Natural killer cell (primary cell): ENCODE measurements at regions not wholly inside any gene's neighbourhood (a gene's known extent, or its start where the extent isn't known, plus 50 kb on each side); places are given as distances from the start of the nearest gene placed in this dataset.

Experiments
- ATAC-seq, 3 donors: fragments of 150-1000 bp in 2 of 3; fragments of 200-7000 bp in 1 of 3; cut with Tn5 transposase; 1 replicate in 1 of 3; 2 replicates in 2 of 3; pipeline ENCODE4 v1.10.0; 2021; ENCODE audit warnings: mild to moderate bottlenecking in 2 of 3, moderate library complexity in 2 of 3
- DNase-seq, 2 donors: peaks; one replicate each; pipeline versions ENCODE4 v3.0.0 to v3.0.0-alpha.2; 2013 to 2021; ENCODE audit warnings: mixed read lengths in 1 of 2
- H3K27ac ChIP-seq: one replicate; pipeline ENCODE4 v1.5.1; 2013; ENCODE audit warnings: mild to moderate bottlenecking, low read length
- H3K27me3 ChIP-seq: one replicate; pipeline ENCODE4 v1.6.1; 2013; ENCODE audit warnings: low read length; ENCODE audit not compliant: control insufficient read depth, insufficient read depth
- H3K36me3 ChIP-seq: one replicate; pipeline ENCODE4 v1.6.1; 2013; ENCODE audit warnings: low read length; ENCODE audit not compliant: control insufficient read depth, insufficient read depth
- H3K4me1 ChIP-seq: one replicate; pipeline ENCODE4 v1.6.1; 2013; ENCODE audit warnings: low read length; ENCODE audit not compliant: control insufficient read depth, insufficient read depth
- H3K4me3 ChIP-seq: one replicate; pipeline ENCODE4 v1.5.1; 2013; ENCODE audit warnings: low read length
- H3K9me3 ChIP-seq: one replicate; pipeline ENCODE4 v1.6.1; 2013; ENCODE audit warnings: low read length; ENCODE audit not compliant: control insufficient read depth, insufficient read depth
- H3K27ac Mint-ChIP-seq, 2 donors: one replicate each; pipeline ENCODE4 v1.8.0; 2022; ENCODE audit warnings: mild to moderate bottlenecking in 2 of 2, mixed read lengths in 2 of 2, moderate library complexity in 1 of 2
- H3K27me3 Mint-ChIP-seq, 2 donors: one replicate each; pipeline ENCODE4 v1.8.0; 2022; ENCODE audit warnings: low read depth in 2 of 2, mixed read lengths in 2 of 2
- H3K36me3 Mint-ChIP-seq: one replicate; pipeline ENCODE4 v1.8.0; 2022; ENCODE audit warnings: mixed read lengths
- H3K4me1 Mint-ChIP-seq, 2 donors: one replicate each; pipeline ENCODE4 v1.8.0; 2022; ENCODE audit warnings: mixed read lengths in 2 of 2
- H3K4me3 Mint-ChIP-seq: one replicate; pipeline ENCODE4 v1.8.0; 2022; ENCODE audit warnings: mild to moderate bottlenecking, moderate library complexity, mixed read lengths
- H3K9me3 Mint-ChIP-seq, 2 donors: one replicate each; pipeline ENCODE4 v1.8.0; 2022; ENCODE audit warnings: mixed read lengths in 2 of 2
- CTCF ChIP-seq: fragments of 200-600 bp; IDR thresholded peaks from one replicate; pipeline ENCODE4 v1.8.0; 2022; ENCODE audit warnings: antibody characterized with exemption
- WGBS: methylation state at CpG from one replicate; pipeline ENCODE4 v1.1.7; 2013; ENCODE audit warnings: missing lambda C conversion rate; ENCODE audit not compliant: insufficient coverage; 5-methylcytosine and 5-hydroxymethylcytosine counted together
- intact Hi-C: fragments of 100-400 bp; cut with micrococcal nuclease; formaldehyde crosslinking; loops from one replicate; pipeline ENCODE4 v1.14.2; 2022

GRCh38 chr13:111459803-111460547, 139.5 kb downstream of the TEX29 start:
- no peaks in the 10 kb centered on the region for H3K36me3 Mint-ChIP-seq
- intact Hi-C loops, result no loop called here
- 87% methylated on average over 9 of the region's 9 CpGs for WGBS

GRCh38 chr13:111460548-111461444, 140.4 kb downstream of the TEX29 start:
- Histone ChIP-seq H3K4me3 (no peak overlapping the region), H3K4me1 (no peaks in the 10 kb centered on the region), H3K9me3 (no peaks in the 10 kb centered on the region), H3K27me3 (no peaks in the 10 kb centered on the region), H3K27ac (no peak overlapping the region), H3K36me3 (no peaks in the 10 kb centered on the region)
- no peak overlapping the region for H3K27ac Mint-ChIP-seq
- DNase-seq (peak in 1 of 2 donors; percentile 8), ATAC-seq (peak in 1 of 3 donors; percentile 35)
- 66% methylated on average over 22 of the region's 22 CpGs for WGBS
- no peaks in the 10 kb centered on the region for H3K36me3 Mint-ChIP-seq
- H3K27me3 Mint-ChIP-seq, result peaks cover 10 to 14% of the 10 kb centered on the region in 2 donors
- no peaks in the 10 kb centered on the region for H3K4me1 Mint-ChIP-seq
- intact Hi-C loops, result no loop called here
- no peak overlapping the region for H3K4me3 Mint-ChIP-seq
- no peak for TF ChIP-seq CTCF
- no peaks in the 10 kb centered on the region for H3K9me3 Mint-ChIP-seq

More at GRCh38 chr13:111459803-111460547, 139.5 kb downstream of the TEX29 start:
- no peak for TF ChIP-seq CTCF
- no peaks in the 10 kb centered on the region for H3K9me3 ChIP-seq
- DNase-seq (no peak), ATAC-seq (no peak)
- no peak overlapping the region for H3K27ac ChIP-seq
- H3K4me3 ChIP-seq, result no peak overlapping the region
- H3K36me3 ChIP-seq, result no peaks in the 10 kb centered on the region
- H3K4me1 ChIP-seq, result no peaks in the 10 kb centered on the region
- H3K27me3 Mint-ChIP-seq, result peaks cover 10% of the 10 kb centered on the region in 2 donors
- no peak overlapping the region for H3K27ac Mint-ChIP-seq
- H3K9me3 Mint-ChIP-seq, result no peaks in the 10 kb centered on the region
- no peaks in the 10 kb centered on the region for H3K27me3 ChIP-seq
- H3K4me1 Mint-ChIP-seq, result no peaks in the 10 kb centered on the region
- H3K4me3 Mint-ChIP-seq, result no peak overlapping the region

GRCh38 chr13:111461445-111462149, 141.2 kb downstream of the TEX29 start:
- no peaks in the 10 kb centered on the region for H3K4me1 Mint-ChIP-seq
- WGBS, result 44% methylated on average over 15 of the region's 15 CpGs
- H3K9me3 Mint-ChIP-seq, result no peaks in the 10 kb centered on the region
- DNase-seq (no peak), ATAC-seq (peak in 1 of 3 donors; percentile 25)
- H3K4me3 Mint-ChIP-seq, result no peak overlapping the region
- Histone ChIP-seq H3K4me3 (no peak overlapping the region), H3K9me3 (no peaks in the 10 kb centered on the region), H3K4me1 (no peaks in the 10 kb centered on the region), H3K27me3 (no peaks in the 10 kb centered on the region), H3K36me3 (no peaks in the 10 kb centered on the region), H3K27ac (no peak overlapping the region)
- intact Hi-C loops, result no loop called here
- peaks cover 10 to 18% of the 10 kb centered on the region in 2 donors for H3K27me3 Mint-ChIP-seq
- H3K36me3 Mint-ChIP-seq, result no peaks in the 10 kb centered on the region
- no peak for TF ChIP-seq CTCF
- no peak overlapping the region for H3K27ac Mint-ChIP-seq
